Neural progenitor cell (in vitro differentiated cells): ENCODE measurements at regions not wholly inside any gene's neighbourhood (a gene's known extent, or its start where the extent isn't known, plus 50 kb on each side); places are given as distances from the start of the nearest gene placed in this dataset.

Experiments
- CTCF ChIP-seq: fragments of 200-600 bp; sonication (generic); IDR thresholded peaks from 2 replicates; pipeline ENCODE4 v1.5.1; 2017; ENCODE audit warnings: antibody characterized with exemption, mild to moderate bottlenecking
- EZH2 ChIP-seq: fragments of 200-600 bp; sonication (generic); IDR thresholded peaks from 2 replicates; pipeline ENCODE4 v1.6.1; 2017; ENCODE audit warnings: antibody characterized with exemption, mild to moderate bottlenecking, moderate library complexity

- TF ChIP-seq CTCF (no peak), EZH2 (no peak)
Measured at GRCh38 chr15:31528846-31529245, 202.2 kb downstream of the KLF13 start.
